ENCODE measurements at regions not wholly inside any gene's neighbourhood (a gene's known extent, or its start where the extent isn't known, plus 50 kb on each side); places are given as distances from the start of the nearest gene placed in this dataset.
"Not testable (repeated sequence)": the region's sequence is repeated elsewhere in the genome, so short reads cannot be mapped to it uniquely, and the experiment has no call there.

GRCh38 chr4:103996064-103996463, 276.3 kb upstream of the TACR3 start:
- DNase-seq: peak; percentile 1

DNA sequence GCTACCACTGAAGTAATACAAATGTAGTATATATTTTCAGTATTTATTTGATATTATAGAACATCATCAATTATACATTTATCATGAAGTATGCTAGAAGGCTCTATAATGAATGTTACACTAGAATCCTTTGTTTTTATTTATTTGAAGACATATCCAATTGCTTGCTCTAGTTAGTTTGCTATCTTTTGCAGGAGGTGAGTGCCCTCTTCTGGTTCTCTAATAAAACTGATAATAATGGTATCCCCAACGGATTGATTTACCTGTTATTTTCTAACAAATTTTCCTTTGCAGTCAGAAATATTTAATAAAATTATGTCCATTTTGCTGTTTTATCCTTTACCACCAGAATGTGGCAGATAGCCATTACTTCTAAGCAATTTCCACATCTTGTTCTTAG, 274.3 kb upstream of the TACR3 start:
- no peak for DNase-seq

GRCh38 chr4:103982454-103982853, 262.7 kb upstream of the TACR3 start:
- DNase-seq: no peak

GRCh38 chr4:103948244-103949018, 228.6 kb upstream of the TACR3 start:
- no peak for DNase-seq

- DNase-seq: no peak
Measured at GRCh38 chr4:103947617-103948016, 227.8 kb upstream of the TACR3 start.

DNA sequence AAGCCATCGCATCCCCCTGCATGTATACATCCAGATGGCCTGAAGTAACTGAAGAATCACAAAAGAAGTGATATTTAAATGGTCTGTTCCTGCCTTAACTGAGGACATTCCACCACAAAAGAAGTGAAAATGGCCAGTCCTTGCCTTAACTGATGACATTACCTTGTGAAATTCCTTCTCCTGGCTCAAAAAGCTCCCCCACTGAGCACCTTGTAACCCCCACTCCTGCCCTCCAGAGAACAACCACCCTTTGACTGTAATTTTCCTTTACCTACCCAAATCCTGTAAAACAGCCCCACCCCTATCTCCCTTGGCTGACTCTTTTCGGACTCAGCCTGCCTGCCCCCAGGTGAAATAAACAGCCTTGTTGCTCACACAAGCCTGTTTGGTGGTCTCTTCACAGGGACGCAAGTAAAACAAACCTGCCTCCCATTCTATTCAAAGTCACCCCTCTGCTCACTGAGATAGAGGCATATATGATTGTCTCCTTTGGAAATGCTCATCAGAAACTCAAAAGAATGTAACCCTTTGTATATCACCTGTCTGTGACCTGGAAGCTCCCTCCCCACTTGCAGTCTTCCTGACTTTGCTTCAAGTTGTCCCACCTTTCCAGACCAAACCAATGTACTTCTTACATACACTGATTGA, 227.0 kb upstream of the TACR3 start:
- not testable (repeated sequence) for DNase-seq

DNA sequence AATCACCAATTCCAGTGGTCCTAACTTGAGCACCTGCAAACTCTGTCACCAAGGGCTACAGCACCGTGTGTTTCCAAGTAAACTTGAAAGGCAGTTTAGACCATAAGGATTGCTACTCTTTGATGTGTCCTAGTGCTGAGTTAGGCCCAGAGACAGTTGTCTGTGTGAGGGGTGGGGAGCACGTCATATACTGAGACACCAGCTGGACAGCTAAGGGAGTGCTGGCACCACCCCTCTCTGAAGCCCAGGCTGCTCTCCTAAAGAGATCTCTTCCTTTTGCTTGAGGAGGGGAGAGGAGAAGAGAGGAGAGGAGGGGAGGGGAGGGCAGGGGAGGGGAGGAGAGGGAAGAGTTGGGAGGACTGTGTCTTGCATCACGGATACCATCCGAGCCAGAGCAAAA, 218.7 kb upstream of the TACR3 start:
- no peak for DNase-seq

GRCh38 chr4:103936653-103937145, 216.9 kb upstream of the TACR3 start:
- DNase-seq: no peak

- DNase-seq: peak; percentile 36
Measured at GRCh38 chr4:103934178-103934789, 214.5 kb upstream of the TACR3 start.

- DNase-seq: no peak
Measured at GRCh38 chr4:103928370-103928769, 208.6 kb upstream of the TACR3 start.

GRCh38 chr4:103923551-103923950, 203.8 kb upstream of the TACR3 start:
- DNase-seq: no peak

DNA sequence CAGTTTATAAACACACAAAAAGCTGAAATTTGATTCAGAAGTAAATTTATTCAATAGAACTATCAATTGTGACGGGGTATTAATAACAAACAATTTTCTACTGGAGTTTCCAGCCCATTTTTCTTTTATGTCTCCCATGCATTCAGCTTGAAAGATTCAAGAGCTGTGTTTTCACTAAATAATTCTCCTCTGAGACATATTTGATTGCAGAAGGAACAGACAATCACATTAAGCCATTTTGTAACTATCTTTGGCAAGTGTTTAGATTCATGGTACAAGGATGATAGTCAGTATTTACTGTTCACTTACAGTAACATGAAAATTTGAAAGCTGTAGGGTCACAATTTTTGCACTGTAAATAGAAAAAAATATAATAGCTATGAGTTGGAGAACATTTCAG, 198.4 kb upstream of the TACR3 start:
- DNase-seq: no peak

- DNase-seq: peak; percentile 7
Measured at GRCh38 chr4:103915224-103915869, 195.6 kb upstream of the TACR3 start.

DNA sequence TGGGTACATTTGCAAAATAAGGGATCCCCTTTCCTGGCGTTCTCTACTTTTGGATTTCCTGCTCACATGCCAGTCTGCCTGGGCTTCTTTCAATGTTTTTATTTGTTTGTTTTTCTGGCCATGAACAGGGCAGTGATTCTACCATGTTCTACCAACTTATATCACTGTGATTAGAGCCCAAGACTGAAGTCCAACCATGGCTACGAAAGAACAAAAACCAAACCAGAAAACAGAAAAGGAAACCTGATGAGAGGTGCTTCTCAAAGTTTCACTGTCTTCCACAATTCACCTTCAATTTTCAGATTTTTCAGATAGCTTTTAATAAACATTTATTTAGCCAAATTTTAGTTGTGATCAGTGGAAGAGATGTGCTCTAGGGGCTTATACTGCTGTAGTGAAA, 187.6 kb upstream of the TACR3 start:
- DNase-seq: no peak

DNA sequence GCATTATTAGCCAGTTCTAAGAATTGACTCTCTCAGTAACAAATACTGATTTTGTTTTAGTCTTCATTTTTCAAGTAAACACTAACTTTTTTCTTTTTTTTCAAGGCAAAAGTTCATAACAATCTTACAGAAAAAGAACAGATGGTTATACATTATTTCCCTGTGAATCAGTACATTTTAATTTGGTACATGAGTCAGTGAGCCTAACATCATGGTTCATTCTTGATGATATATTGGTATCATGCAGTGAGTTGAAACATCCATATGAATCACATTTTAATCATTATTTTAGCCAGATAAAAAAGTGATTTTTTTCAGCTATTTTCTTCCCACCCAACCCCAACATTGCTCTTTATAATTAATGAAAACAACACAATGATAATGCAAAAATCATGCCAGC, 184.3 kb upstream of the TACR3 start:
- DNase-seq: no peak

- no peak for DNase-seq
Measured at GRCh38 chr4:103902730-103903129, 182.9 kb upstream of the TACR3 start.

DNA sequence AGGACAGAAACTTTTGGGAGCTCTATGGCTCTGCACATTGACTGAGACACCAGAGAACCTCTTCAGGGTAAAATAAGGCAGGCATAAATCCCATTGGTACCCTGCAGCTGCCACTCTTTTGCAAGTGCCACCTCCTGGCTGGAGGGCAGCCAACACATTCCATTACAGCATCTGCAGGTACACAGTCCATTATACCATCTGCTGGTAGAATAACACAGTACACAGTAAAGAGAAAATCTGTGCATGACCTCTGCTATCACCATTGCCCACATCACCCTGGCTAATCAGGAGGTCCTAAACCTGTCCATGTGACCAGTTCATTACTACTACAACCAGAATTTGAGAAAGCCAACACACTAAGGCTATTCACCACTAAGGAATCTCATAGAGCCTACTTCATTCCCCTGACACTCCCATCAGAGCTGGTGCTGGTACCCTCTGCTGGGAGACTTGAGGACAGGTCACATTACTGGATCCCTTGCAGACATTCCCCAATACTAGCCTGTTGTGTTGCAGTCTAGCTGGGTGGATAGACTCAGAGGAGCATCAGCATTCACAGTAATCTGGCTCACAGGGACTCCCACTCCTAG, 176.2 kb upstream of the TACR3 start:
- DNase-seq: no peak

DNA sequence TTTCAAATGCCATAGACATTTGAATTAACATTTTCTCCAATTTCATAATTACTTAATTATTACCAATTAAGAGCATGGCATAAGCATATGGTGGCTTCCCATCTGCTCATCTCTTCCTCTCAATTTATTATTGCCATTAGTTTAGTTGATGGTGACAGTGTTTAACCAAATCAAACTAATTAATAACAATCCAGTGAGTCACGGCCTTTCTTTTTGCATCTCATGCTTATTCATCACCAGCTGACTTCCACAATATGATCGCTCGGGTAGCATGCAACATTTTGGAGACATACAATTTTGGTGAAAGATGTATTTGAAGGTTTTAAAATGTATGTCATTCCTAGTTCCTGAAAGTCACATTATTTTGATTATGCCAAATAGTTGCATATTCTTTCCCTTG, 172.8 kb upstream of the TACR3 start:
- no peak for DNase-seq

GRCh38 chr4:103887191-103887590, 167.4 kb upstream of the TACR3 start:
- DNase-seq: no peak

DNA sequence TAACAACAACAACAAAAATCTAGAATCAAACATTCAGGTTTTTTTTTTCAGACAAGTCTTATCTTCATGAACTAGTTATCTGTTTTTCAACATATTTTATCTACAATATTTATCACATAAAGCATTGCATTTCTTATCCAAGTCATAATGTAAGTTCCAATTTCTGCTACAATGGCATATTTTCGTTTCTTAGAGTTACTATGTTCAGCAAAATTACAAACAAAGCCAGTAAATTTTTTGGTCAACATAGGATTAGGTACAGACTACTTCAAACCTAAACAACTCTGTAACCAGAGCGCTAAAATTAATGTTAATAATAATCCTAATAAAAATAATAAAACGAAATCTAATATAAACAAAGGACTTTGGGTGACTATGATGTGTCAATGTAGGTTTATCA, 165.4 kb upstream of the TACR3 start:
- DNase-seq: no peak

DNA sequence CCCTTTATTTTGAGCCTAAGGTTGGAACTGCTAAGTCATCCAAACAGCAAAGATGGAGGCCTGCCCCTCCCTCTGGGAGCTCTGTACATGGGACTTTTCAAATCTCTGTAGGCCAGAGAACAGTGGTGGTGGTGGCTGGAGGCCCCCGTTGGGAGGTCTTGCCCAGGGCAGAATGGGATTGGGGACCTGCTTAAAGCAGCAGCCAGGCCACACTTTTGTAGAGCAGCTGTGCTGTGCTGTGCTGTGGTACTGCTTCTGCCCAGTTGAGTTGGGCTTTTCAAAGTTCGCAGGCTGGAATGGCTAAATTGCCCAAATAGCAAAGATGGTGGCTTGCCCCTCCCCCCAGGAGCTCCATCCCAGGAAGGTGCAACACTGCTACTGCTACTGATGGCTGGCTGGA, 147.5 kb upstream of the TACR3 start:
- DNase-seq: no peak

- DNase-seq: no peak
Measured at GRCh38 chr4:103853627-103854026, 133.8 kb upstream of the TACR3 start.
